CD14-positive monocyte (primary cell): ENCODE measurements at regions not wholly inside any gene's neighbourhood (a gene's known extent, or its start where the extent isn't known, plus 50 kb on each side); places are given as distances from the start of the nearest gene placed in this dataset.

Experiments
- DNase-seq, 3 donors: peaks; one replicate each; pipeline ENCODE4 v3.0.0-alpha.2; 2011 to 2022
- H2AFZ ChIP-seq: 2 replicates; pipeline ENCODE4 v1.6.0; 2012; ENCODE audit warnings: mild to moderate bottlenecking, low read depth, low read length, inconsistent platforms; ENCODE audit not compliant: insufficient read depth, poor library complexity, severe bottlenecking
- H3K27ac ChIP-seq, 2 donors: 1 replicate in 1 of 2; 2 replicates in 1 of 2; pipeline ENCODE4 v1.5.1; 2012 to 2013; ENCODE audit warnings: low read length in 2 of 2, control low read depth in 1 of 2, inconsistent platforms in 1 of 2, low read depth in 1 of 2, mild to moderate bottlenecking in 1 of 2
- H3K27me3 ChIP-seq, 2 donors: one replicate each; pipeline versions ENCODE4 v1.6.0 to v1.6.1; 2011 to 2013; ENCODE audit warnings: low read length in 2 of 2; ENCODE audit not compliant: control insufficient read depth in 2 of 2, insufficient read depth in 2 of 2
- H3K36me3 ChIP-seq, 2 donors: replicated peaks in 1 of 2; 1 replicate in 1 of 2; 2 replicates in 1 of 2; pipeline versions ENCODE4 v1.5.1 to v1.6.1; 2012 to 2013; ENCODE audit warnings: low read length in 2 of 2, control low read depth in 1 of 2, inconsistent platforms in 1 of 2, mild to moderate bottlenecking in 1 of 2; ENCODE audit not compliant: insufficient read depth in 2 of 2, control insufficient read depth in 1 of 2
- H3K4me1 ChIP-seq, 2 donors: 1 replicate in 1 of 2; 2 replicates in 1 of 2; pipeline versions ENCODE4 v1.5.1 to v1.6.1; 2012 to 2013; ENCODE audit warnings: low read length in 2 of 2, control low read depth in 1 of 2, inconsistent platforms in 1 of 2, mild to moderate bottlenecking in 1 of 2, moderate library complexity in 1 of 2; ENCODE audit not compliant: insufficient read depth in 2 of 2, control insufficient read depth in 1 of 2
- H3K4me2 ChIP-seq: replicated peaks from 2 replicates; pipeline ENCODE3; 2012; ENCODE audit warnings: low read length, moderate library complexity, mild to moderate bottlenecking; ENCODE audit not compliant: poor library complexity, severe bottlenecking; ENCODE audit errors: extremely low read depth
- H3K4me3 ChIP-seq, 3 experiments: fragments of 200-600 bp in 1 of 3; sonication (generic) in 1 of 3; replicated peaks in 1 of 3; 1 replicate in 2 of 3; 2 replicates in 1 of 3; pipeline ENCODE4 v1.5.1; 2011 to 2013; ENCODE audit warnings: low read length in 3 of 3, mild to moderate bottlenecking in 3 of 3, control low read depth in 2 of 3, low read depth in 2 of 3, inconsistent platforms in 1 of 3, moderate library complexity in 1 of 3
- H3K79me2 ChIP-seq: 2 replicates; pipeline ENCODE4 v1.6.0; 2012; ENCODE audit warnings: mild to moderate bottlenecking, control low read depth, inconsistent platforms, low read length, moderate library complexity; ENCODE audit not compliant: insufficient read depth
- H3K9ac ChIP-seq: 2 replicates; pipeline ENCODE4 v1.6.0; 2017; ENCODE audit warnings: low read length, mild to moderate bottlenecking; ENCODE audit not compliant: insufficient read depth, poor library complexity, severe bottlenecking
- H3K9me3 ChIP-seq, 2 donors: replicated peaks in 1 of 2; 1 replicate in 1 of 2; 2 replicates in 1 of 2; pipeline versions ENCODE4 v1.5.1 to v1.6.1; 2012 to 2013; ENCODE audit warnings: low read length in 2 of 2, control low read depth in 1 of 2; ENCODE audit not compliant: control insufficient read depth in 1 of 2, insufficient read depth in 1 of 2
- H4K20me1 ChIP-seq: 2 replicates; pipeline ENCODE4 v1.6.0; 2012; ENCODE audit warnings: mild to moderate bottlenecking, low read length, control low read depth, moderate library complexity; ENCODE audit not compliant: insufficient read depth
- H3K27ac Mint-ChIP-seq, 7 donors: one replicate each; pipeline ENCODE4 v1.8.0; 2020; ENCODE audit warnings: mild to moderate bottlenecking in 7 of 7, mixed read lengths in 7 of 7, moderate library complexity in 6 of 7, inconsistent platforms in 2 of 7
- H3K27me3 Mint-ChIP-seq, 3 donors: one replicate each; pipeline ENCODE4 v1.8.0; 2021 to 2022; ENCODE audit warnings: low read depth in 3 of 3, mild to moderate bottlenecking in 3 of 3, mixed read lengths in 3 of 3, moderate library complexity in 3 of 3, inconsistent platforms in 1 of 3
- H3K36me3 Mint-ChIP-seq, 2 donors: one replicate each; pipeline ENCODE4 v1.8.0; 2020; ENCODE audit warnings: mixed read lengths in 2 of 2, inconsistent platforms in 1 of 2, mild to moderate bottlenecking in 1 of 2
- H3K4me1 Mint-ChIP-seq: one replicate; pipeline ENCODE4 v1.8.0; 2020; ENCODE audit warnings: mild to moderate bottlenecking, mixed read lengths
- H3K4me3 Mint-ChIP-seq, 2 donors: one replicate each; pipeline ENCODE4 v1.8.0; 2020; ENCODE audit warnings: mild to moderate bottlenecking in 2 of 2, mixed read lengths in 2 of 2, moderate library complexity in 1 of 2
- H3K9me3 Mint-ChIP-seq, 7 donors: one replicate each; pipeline ENCODE4 v1.8.0; 2020 to 2022; ENCODE audit warnings: mixed read lengths in 7 of 7, mild to moderate bottlenecking in 6 of 7, moderate library complexity in 6 of 7, inconsistent platforms in 2 of 7
- CTCF ChIP-seq: fragments of 200-600 bp; IDR thresholded peaks from one replicate; pipeline ENCODE4 v1.8.0; 2022; ENCODE audit warnings: antibody characterized with exemption, mild to moderate bottlenecking
- WGBS: methylation state at CpG from one replicate; pipeline ENCODE4 v1.1.5; 2013; ENCODE audit warnings: missing lambda C conversion rate; ENCODE audit not compliant: insufficient coverage; 5-methylcytosine and 5-hydroxymethylcytosine counted together
- intact Hi-C, 2 donors: fragments of 100-400 bp; cut with micrococcal nuclease; formaldehyde crosslinking; loops; one replicate each; pipeline versions ENCODE4 v1.15.0 to v1.15.1; 2023

- H3K4me1 ChIP-seq = peaks cover 17 to 18% of the 10 kb centered on the region in 2 donors
- Mint-ChIP-seq H3K27me3 (peaks cover 0 to 5% (median 3%) of the 10 kb centered on the region in 3 donors), H3K4me3 (no peak overlapping the region), H3K27ac (no peak overlapping the region), H3K4me1 (peaks cover 18% of the 10 kb centered on the region), H3K36me3 (no peaks in the 10 kb centered on the region), H3K9me3 (no peaks in the 10 kb centered on the region)
- H3K9ac ChIP-seq = no peak overlapping the region
- WGBS = no CpG with 5 or more reads among the region's 9 CpGs
- DNase-seq = no peak
- no peaks in the 10 kb centered on the region for H3K36me3 ChIP-seq
- H3K9me3 ChIP-seq = no peaks in the 10 kb centered on the region
- H3K27ac ChIP-seq = no peak overlapping the region
- no peak for TF ChIP-seq CTCF
- no peaks in the 10 kb centered on the region for H3K79me2 ChIP-seq
- H2AFZ ChIP-seq = no peak overlapping the region
- intact Hi-C loops = no loop called here
- H3K27me3 ChIP-seq = no peaks in the 10 kb centered on the region
- no peak overlapping the region for H3K4me2 ChIP-seq
- H3K4me3 ChIP-seq = no peak overlapping the region
- no peaks in the 10 kb centered on the region for H4K20me1 ChIP-seq
Measured at GRCh38 chr4:174110180-174110579, 173.3 kb downstream of the FBXO8 start.

- WGBS = 0% methylated on average over 1 of the region's 6 CpGs
- no peaks in the 10 kb centered on the region for H3K79me2 ChIP-seq
- peaks cover 0 to 5% (median 2%) of the 10 kb centered on the region in 3 donors for H3K27me3 Mint-ChIP-seq
- peak overlapping the region in 1 of 2 donors; percentile 75 for H3K4me3 Mint-ChIP-seq
- H3K27ac Mint-ChIP-seq = peak overlapping the region in 4 of 7 donors; percentile 8 to 68 (median 58)
- H3K4me3 ChIP-seq = peak overlapping the region in 1 of 3 experiments; percentile 21
- peak overlapping the region in 1 of 2 donors; percentile 10 for H3K27ac ChIP-seq
- no peaks in the 10 kb centered on the region for H3K9me3 ChIP-seq
- no peaks in the 10 kb centered on the region for H4K20me1 ChIP-seq
- no peaks in the 10 kb centered on the region for H3K36me3 ChIP-seq
- H3K36me3 Mint-ChIP-seq = no peaks in the 10 kb centered on the region
- no peak for TF ChIP-seq CTCF
- peak overlapping the region; percentile 45 for H3K4me2 ChIP-seq
- intact Hi-C loops = no loop called here
- peak in 2 of 3 donors; percentile 2 to 7 for DNase-seq
- no peaks in the 10 kb centered on the region for H3K9me3 Mint-ChIP-seq
- peaks cover 20% of the 10 kb centered on the region for H3K4me1 Mint-ChIP-seq
- no peaks in the 10 kb centered on the region for H3K27me3 ChIP-seq
- H3K9ac ChIP-seq = peak overlapping the region; percentile 32
- H2AFZ ChIP-seq = peak overlapping the region; percentile 24
- H3K4me1 ChIP-seq = peaks cover 17 to 18% of the 10 kb centered on the region in 2 donors
Measured at GRCh38 chr4:174107746-174108354, 175.6 kb downstream of the FBXO8 start.
